ENCODE measurements at regions not wholly inside any gene's neighbourhood (a gene's known extent, or its start where the extent isn't known, plus 50 kb on each side); places are given as distances from the start of the nearest gene placed in this dataset.
A peak's percentile ranks its signal among the peaks of the same experiment; 100 is the strongest.

DNA sequence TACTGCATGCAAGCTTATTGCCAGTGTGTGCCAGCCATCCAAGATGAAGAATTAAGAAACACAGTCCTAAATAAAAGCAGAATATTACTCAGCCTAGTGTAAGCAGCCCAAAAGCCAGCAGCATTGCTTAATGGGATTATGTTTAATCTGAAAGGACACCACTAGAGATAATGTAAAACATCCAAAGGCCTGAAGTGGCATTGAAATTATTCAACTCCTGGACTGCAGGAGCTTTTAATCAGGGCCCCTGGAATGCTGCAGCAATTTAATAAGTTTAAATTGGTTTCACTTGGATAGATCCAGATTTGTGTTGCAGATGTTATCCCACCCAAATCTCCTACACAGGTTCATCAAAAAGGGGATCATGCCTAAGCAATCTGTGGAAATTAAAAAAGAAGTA lies 193.0 kb downstream of the C12orf50 start:
- DNase-seq, result no peak

DNA sequence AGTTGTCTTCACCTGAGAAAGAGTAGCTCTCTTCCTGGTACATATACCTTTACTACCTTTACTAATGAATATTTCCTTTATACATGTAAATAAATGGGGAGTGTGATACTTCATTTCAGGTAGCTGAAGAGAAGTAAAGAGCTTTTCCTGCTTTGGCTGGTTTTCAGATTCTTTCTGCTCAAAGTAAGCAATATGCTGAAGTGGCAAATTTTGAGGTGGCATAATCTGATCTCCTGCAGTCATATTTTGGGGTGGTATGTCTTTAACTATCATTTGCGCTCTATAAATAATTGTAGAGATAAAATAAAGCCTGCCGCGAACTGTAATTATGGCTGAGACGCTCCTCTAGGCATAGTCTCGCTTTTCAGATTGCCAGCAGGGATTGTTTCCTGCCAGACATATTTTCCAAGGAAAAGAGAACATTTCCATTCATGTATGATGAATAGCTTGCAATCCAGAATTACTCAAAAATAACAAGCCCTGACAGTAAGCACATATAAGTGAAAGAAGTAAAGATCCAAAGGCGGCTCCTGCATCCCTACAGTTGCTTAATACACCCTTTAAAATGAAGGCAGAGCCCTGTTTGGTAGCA lies 200.7 kb downstream of the C12orf50 start:
- no peak for DNase-seq

DNA sequence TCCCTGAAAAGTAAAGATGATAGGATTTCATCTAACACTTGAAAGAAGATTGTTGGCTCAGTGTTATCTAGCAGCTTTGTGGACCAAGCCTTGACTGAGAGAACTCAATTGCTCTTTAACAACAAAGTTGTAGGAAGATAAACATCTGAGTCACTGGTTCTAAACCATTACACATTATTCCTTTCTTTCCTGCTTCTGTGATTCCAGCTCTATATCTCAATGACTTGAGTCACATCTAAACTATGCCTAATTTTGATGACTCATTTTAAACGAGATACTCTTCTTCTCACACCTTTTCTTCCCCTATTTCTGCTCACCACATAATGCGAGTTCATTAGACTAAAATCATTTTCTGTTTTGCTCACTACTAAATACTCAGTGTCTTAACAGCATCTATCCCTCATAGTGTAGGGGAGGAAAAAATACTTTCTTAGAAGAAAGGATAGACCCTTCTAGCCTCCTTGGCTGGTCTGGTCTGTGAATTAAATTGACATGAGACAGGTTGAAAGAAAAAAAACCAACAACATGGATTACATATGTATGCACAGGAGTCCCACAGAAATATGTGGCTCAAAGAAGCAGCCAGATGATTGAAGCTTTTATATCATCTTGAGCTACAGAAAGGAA lies 201.4 kb downstream of the C12orf50 start:
- no peak for DNase-seq

DNA sequence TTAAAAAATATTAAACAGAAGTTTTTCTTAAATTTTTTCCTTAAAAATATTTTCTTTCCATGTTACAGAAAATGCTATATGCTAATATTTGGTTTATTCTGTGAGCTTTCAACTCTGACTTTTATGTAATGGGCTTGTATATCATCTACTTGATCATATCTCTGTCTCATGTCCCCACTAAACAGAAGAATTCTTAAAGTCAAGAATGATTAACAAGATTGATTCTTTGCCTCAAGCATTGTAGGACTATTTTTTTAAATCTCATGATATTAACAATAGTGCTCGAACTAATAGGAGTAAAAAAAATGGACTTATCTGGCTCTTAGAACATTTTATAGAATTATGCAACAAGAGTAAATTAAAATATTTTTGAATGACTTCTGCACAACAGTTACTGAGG lies 206.3 kb downstream of the C12orf50 start:
- DNase-seq, result no peak

GRCh38 chr12:87820524-87821202 lies 208.5 kb downstream of the C12orf50 start:
- DNase-seq, result no peak

- no peak for DNase-seq
These were observed 210.8 kb downstream of the C12orf50 start for GRCh38 chr12:87818441-87818840.

DNA sequence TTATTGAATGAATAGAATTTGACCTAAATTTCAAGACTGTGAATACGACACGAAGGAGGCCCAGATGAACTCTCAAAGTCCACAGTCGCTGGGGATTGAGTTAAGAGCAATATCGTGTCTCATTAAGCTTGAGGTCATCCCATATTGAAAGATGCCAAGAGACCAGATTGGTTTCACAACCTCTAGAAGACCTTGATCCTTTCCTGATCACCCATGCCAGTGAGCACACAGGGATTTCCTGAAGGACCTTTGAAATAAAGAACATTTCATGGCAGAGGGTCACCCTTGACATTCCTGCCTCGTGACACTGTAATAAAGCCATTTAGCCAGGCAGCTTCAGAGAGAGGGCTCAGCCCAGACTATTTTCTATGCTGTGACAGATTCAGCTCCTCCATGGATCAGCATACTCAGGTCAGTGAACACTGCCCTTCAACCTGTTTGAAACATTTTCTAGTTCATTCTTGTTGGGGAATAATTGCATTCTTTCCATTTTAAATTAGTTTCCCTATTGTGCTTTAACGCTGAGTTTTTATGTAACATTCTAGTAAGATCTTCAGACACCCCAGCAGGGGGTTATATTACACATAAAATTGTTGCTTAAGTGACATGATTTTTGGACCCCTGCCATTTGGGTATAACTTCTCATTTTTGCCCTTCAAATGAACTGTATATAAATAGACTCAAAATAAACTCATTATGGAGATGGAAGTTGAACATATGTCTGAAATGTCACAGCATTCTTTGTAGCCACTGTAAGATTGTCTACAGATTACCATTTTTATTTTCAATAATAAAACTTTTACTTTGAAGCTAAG lies 213.2 kb downstream of the C12orf50 start:
- no peak for DNase-seq

GRCh38 chr12:87814625-87815024 lies 214.6 kb downstream of the C12orf50 start:
- DNase-seq, result no peak

- no peak for DNase-seq
These were observed 215.5 kb downstream of the C12orf50 start for GRCh38 chr12:87813476-87814234.

GRCh38 chr12:87812681-87813080 lies 216.5 kb downstream of the C12orf50 start:
- no peak for DNase-seq

- no peak for DNase-seq
These were observed 217.2 kb downstream of the C12orf50 start for GRCh38 chr12:87812030-87812429.

GRCh38 chr12:87809916-87810315 lies 219.3 kb downstream of the C12orf50 start:
- DNase-seq, result no peak

DNA sequence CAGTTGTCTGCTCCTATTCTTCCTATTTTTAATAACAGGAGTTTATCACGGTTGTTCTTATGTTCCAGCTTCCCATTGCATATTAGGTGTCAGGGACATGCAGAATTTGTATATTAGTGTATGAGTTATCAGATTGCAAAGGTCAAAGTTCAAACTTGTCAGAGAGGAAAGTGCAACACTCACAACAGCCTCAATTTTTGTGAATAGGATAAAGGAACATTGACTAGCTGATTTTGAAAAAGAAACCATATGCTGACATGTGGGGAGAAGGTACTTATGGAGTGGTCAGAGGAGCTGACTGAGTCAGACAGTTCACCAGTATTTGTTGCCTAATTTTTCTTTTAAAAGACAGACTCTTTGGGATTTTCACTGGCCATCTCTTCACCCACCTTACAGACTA lies 222.1 kb downstream of the C12orf50 start:
- DNase-seq, result no peak

GRCh38 chr12:87806310-87806709 lies 222.9 kb downstream of the C12orf50 start:
- DNase-seq, result no peak

DNA sequence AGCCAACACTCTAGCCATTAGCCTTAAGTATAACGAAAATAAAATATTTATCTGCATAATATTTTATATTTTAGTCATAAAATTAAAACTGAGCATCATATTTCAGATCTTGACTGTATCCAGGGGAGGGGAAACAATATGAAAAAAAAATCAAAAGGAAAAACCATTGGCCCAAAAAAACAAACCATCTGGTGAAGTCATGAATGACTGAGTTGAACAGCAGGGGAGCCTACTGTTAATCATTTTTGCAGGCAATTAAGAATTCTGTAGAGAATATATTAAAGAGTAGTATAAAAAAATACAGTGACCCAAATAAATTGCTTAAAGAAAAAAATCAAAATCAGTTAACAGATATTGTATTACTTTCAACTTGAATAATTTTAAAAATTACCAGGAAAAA lies 224.8 kb downstream of the C12orf50 start:
- no peak for DNase-seq

DNA sequence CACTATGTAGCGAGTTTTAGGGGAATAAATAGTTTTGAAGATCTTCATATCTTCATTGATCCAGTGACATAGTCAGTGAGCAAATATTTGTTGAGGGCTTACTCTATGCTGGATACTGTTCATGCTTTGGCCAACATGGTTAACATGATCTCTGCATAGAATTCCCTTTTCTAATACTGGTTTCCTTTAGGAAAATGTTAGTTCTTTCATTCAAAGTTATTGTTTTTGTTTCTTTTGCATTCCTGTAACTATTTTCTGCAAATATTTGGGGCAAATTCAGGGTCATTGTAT lies 226.5 kb downstream of the C12orf50 start:
- no peak for DNase-seq

DNA sequence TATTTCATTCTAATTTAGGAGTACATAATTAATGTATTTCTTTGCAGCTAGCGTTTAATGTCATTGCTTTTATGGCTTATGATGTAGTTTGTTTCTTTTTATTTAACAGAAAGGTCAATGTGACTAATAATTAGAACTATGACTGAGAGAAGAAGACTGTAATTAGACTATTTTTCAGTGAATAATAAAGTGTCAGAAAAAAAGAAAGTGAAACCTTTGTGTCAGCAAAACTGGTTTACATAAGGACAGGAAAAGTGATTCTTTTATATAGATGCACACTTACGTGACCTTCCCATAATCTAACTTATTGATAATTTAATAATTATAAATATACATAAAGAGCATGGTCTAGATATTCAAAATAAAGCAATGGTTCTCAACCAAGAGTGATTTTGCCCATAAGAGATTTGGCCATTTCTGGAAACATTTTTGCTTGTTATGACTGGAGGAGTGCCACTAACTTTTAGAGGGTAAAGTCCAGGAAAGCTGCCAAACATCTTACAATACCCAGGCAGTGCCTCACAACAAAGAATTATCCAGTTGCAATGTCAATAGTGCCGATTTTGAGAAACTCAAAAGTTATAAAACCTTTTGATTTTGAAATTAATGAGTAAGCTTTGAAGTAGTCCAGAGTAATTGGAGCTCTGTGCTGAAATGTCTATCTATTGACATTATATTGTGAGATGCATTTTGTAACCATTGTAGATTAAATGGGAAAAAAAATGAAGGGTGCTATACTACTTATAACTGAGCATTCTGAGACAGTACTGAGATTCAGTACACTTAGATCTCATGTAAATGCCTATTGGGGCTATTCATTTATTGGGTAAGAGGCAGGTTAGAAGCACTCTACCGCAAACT lies 227.1 kb downstream of the C12orf50 start:
- DNase-seq, result peak; percentile 30

GRCh38 chr12:87796961-87797516 lies 232.2 kb downstream of the C12orf50 start:
- DNase-seq, result no peak

GRCh38 chr12:87795555-87795954 lies 233.6 kb downstream of the C12orf50 start:
- DNase-seq, result no peak

DNA sequence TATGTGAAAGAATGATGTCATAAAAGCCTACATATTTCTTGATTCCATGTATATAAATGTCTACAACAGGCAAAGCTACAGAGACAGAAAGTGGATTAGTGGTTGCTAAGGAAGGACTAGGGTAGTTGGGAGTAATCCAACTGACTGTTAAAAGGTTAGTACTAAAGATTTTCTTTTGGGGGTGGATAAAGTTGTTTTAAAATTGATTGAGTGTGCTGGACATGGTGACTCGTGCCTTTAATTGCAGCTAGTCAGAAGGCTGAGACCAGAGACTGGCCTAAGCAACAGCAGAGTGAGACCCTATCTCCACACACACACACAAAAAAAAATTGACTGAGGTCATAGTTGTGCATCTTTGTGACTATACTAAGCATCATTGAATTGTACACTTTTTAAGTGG lies 234.3 kb downstream of the C12orf50 start:
- no peak for DNase-seq

GRCh38 chr12:87793131-87793530 lies 236.1 kb downstream of the C12orf50 start:
- no peak for DNase-seq

DNA sequence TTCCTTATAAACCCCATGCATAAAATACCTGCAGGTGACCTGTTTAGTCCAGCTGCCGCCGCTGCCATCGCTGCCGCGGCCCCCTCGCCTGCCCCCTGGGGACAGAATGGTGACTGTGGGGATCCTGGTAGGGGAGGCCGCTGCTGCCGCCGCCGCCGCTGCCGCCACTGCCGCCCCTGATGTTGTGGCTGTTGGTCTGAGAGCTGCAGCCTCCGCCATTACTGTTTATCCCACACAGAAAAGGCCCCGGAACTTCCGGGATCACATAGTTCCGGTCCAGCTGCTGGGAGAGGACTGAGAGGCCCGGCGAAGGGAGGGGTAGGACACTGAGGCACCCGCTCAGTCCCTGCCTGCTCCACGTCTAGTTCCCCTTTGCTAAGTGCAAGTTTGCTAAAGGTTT lies 244.9 kb downstream of the C12orf50 start:
- no peak for DNase-seq

Data from NCI-H774 (cell line).